ENCODE measurements at regions not wholly inside any gene's neighbourhood (a gene's known extent, or its start where the extent isn't known, plus 50 kb on each side); places are given as distances from the start of the nearest gene placed in this dataset.

- TF ChIP-seq CTCF (conservative IDR thresholded peaks at IDR 0.05; ENCODE audit: low read depth, low read length) = no peak
- H3K4me3 ChIP-seq (ENCODE audit: low read depth, low read length) = no peak overlapping the region
- DNase-seq (ENCODE audit: low read depth) = no peak
Measured at GRCh38 chr10:35770817-35771355, 128.8 kb upstream of the FZD8 start.

- H3K4me3 ChIP-seq (ENCODE audit: low read depth, low read length) = no peak overlapping the region
- DNase-seq (ENCODE audit: low read depth) = no peak
- TF ChIP-seq CTCF (conservative IDR thresholded peaks at IDR 0.05; ENCODE audit: low read depth, low read length) = no peak
Measured at GRCh38 chr10:35769795-35770194, 127.7 kb upstream of the FZD8 start.

- H3K4me3 ChIP-seq (ENCODE audit: low read depth, low read length) = no peak overlapping the region
- no peak for TF ChIP-seq CTCF (conservative IDR thresholded peaks at IDR 0.05; ENCODE audit: low read depth, low read length)
- no peak for DNase-seq (ENCODE audit: low read depth)
Measured at GRCh38 chr10:35768731-35769130, 126.6 kb upstream of the FZD8 start.

GRCh38 chr10:35768011-35768410, 125.9 kb upstream of the FZD8 start:
- no peak for TF ChIP-seq CTCF (conservative IDR thresholded peaks at IDR 0.05; ENCODE audit: low read depth, low read length)
- DNase-seq (ENCODE audit: low read depth) = no peak
- H3K4me3 ChIP-seq (ENCODE audit: low read depth, low read length) = no peak overlapping the region

GRCh38 chr10:35765996-35766395, 123.9 kb upstream of the FZD8 start:
- DNase-seq (ENCODE audit: low read depth) = no peak
- TF ChIP-seq CTCF (conservative IDR thresholded peaks at IDR 0.05; ENCODE audit: low read depth, low read length) = no peak
- H3K4me3 ChIP-seq (ENCODE audit: low read depth, low read length) = no peak overlapping the region

GRCh38 chr10:35765066-35765527, 123.0 kb upstream of the FZD8 start:
- TF ChIP-seq CTCF (conservative IDR thresholded peaks at IDR 0.05; ENCODE audit: low read depth, low read length) = no peak
- DNase-seq (ENCODE audit: low read depth) = no peak
- peak overlapping the region; percentile 35 for H3K4me3 ChIP-seq (ENCODE audit: low read depth, low read length)

- TF ChIP-seq CTCF (conservative IDR thresholded peaks at IDR 0.05; ENCODE audit: low read depth, low read length) = no peak
- DNase-seq (ENCODE audit: low read depth) = no peak
- no peak overlapping the region for H3K4me3 ChIP-seq (ENCODE audit: low read depth, low read length)
Measured at GRCh38 chr10:35762311-35763030, 120.4 kb upstream of the FZD8 start.
